ENCODE measurements at regions not wholly inside any gene's neighbourhood (a gene's known extent, or its start where the extent isn't known, plus 50 kb on each side); places are given as distances from the start of the nearest gene placed in this dataset.

DNA sequence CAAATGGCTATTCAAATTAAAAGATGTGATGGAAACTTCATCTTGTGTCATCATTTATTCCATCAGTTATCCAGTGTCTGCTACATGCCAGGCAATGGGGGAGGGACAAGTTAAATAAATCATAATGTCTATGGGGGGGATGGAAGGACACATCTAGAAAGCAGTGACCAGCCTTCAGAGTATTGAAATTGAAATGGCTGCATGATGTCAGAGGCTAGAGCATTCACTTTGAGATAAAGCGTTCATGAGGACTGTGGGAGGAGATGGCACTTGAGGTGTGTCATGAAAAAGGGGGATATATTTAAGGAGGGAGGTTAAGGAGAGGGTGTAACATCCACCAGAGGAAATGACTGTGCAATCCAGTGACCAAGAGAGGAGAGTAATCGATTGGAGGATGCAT is 50.6 kb downstream of the SLIT2 start:
- ChIA-PET CTCF (no interaction called here), POLR2A (no interaction called here)
- H3K36me3 ChIP-seq (ENCODE audit: control insufficient read depth, insufficient read depth, low read length) = no peaks in the 10 kb centered on the region
- TF ChIP-seq POLR2AphosphoS5 (IDR thresholded peaks at IDR 0.05; ENCODE audit: low read depth, low read length) = no peak
- TF ChIP-seq SIN3A (IDR thresholded peaks at IDR 0.05; ENCODE audit: borderline replicate concordance, insufficient read depth, low read depth, low read length) = no peak
- no peak for TF ChIP-seq CTCF (IDR thresholded peaks at IDR 0.05)
- no peak for TF ChIP-seq TCF7L2 (IDR thresholded peaks at IDR 0.05; ENCODE audit: low read depth, low read length)
- no peak for TF ChIP-seq REST (IDR thresholded peaks at IDR 0.05; ENCODE audit: insufficient read depth in 1 of 2, low read depth in 2 of 2, low read length in 1 of 2)
- no peak overlapping the region for H3K4me3 ChIP-seq (ENCODE audit: low read depth in 2 of 2, low read length in 2 of 2)
- intact Hi-C loops (cut with micrococcal nuclease; ENCODE audit: unreplicated experiment) = no loop called here
- H3K27ac ChIP-seq (ENCODE audit: low read length) = no peak overlapping the region
- H3K9me3 ChIP-seq (ENCODE audit: control insufficient read depth, insufficient read depth, low read depth, low read length) = no peaks in the 10 kb centered on the region
- in situ Hi-C loops (cut with HindIII; ENCODE audit: low pct_unique_long_range_greater_than_20kb, low sequenced_read_pairs) = no loop called here
- no peaks in the 10 kb centered on the region for H3K27me3 ChIP-seq (ENCODE audit: control insufficient read depth, insufficient read depth, low read length)
- DNase-seq (ENCODE audit: low read depth, low spot score) (no peak), ATAC-seq (no peak)
- no peaks in the 10 kb centered on the region for H3K4me1 ChIP-seq (ENCODE audit: control insufficient read depth, insufficient read depth, low read length)
- no TSS peak for BruUV-seq (replicated peaks)

DNA sequence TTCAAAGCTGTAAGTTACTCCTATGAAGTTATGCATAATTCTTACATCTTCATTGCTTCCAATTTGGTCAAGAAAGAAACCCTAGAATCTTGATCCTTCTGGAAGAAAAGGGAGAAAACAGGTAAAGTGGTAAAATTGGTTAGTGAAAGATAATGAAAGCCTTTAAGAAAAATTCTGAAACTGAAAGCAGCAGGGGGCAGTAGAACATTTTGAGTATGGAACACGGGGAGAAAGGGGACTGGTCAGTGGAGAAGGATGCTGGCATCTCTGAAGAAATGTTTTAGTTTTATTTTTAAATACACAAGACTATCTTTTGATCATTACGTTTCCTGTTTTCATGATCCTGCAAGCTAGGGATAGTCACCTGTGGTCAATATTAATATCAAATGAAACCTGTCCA is 54.3 kb downstream of the SLIT2 start:
- CTCF ChIA-PET = no interaction called here
- H3K4me1 ChIP-seq (ENCODE audit: control insufficient read depth, insufficient read depth, low read length) = no peaks in the 10 kb centered on the region
- H3K36me3 ChIP-seq (ENCODE audit: control insufficient read depth, insufficient read depth, low read length) = no peaks in the 10 kb centered on the region
- DNase-seq (ENCODE audit: low read depth, low spot score) = no peak
- in situ Hi-C loops (cut with HindIII; ENCODE audit: low pct_unique_long_range_greater_than_20kb, low sequenced_read_pairs) = no loop called here
- no peaks in the 10 kb centered on the region for H3K27me3 ChIP-seq (ENCODE audit: control insufficient read depth, insufficient read depth, low read length)
- POLR2A ChIA-PET = no interaction called here
- H3K4me3 ChIP-seq (ENCODE audit: low read depth in 2 of 2, low read length in 2 of 2) = no peak overlapping the region
- intact Hi-C loops (cut with micrococcal nuclease; ENCODE audit: unreplicated experiment) = no loop called here
- no TSS peak for BruUV-seq (replicated peaks)
- no peak overlapping the region for H3K27ac ChIP-seq (ENCODE audit: low read length)
- no peak for ATAC-seq
- no peak for TF ChIP-seq POLR2AphosphoS5 (IDR thresholded peaks at IDR 0.05; ENCODE audit: low read depth, low read length)
- no peak for TF ChIP-seq TCF7L2 (IDR thresholded peaks at IDR 0.05; ENCODE audit: low read depth, low read length)
- peak; percentile 8; the same call in 1 of the 2 replicates for TF ChIP-seq CTCF (IDR thresholded peaks at IDR 0.05)
- no peak for TF ChIP-seq REST (IDR thresholded peaks at IDR 0.05; ENCODE audit: insufficient read depth in 1 of 2, low read depth in 2 of 2, low read length in 1 of 2)
- TF ChIP-seq SIN3A (IDR thresholded peaks at IDR 0.05; ENCODE audit: borderline replicate concordance, insufficient read depth, low read depth, low read length) = no peak
- no peaks in the 10 kb centered on the region for H3K9me3 ChIP-seq (ENCODE audit: control insufficient read depth, insufficient read depth, low read depth, low read length)
